ENCODE measurements at regions not wholly inside any gene's neighbourhood (a gene's known extent, or its start where the extent isn't known, plus 50 kb on each side); places are given as distances from the start of the nearest gene placed in this dataset.
A peak's percentile ranks its signal among the peaks of the same experiment; 100 is the strongest.

DNA sequence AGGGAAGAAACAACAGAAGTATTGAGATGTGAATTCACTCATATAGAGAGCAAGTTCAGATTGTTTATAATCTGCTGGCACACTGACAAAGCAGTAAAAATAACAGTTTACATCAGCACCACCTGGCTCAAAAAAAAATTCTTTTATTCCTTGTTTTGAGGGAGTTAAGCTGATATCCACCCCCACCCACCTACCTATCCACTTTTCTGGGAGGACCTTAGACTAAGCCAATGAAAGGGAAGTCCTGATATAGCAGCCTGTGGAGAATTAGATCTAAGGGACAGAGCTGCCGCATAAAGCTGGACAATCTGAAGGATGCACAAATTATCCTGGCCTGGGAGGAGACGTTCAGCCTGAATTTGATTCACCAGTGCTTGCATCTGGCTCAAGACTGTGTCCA, 264.5 kb downstream of the RCHY1 start:
- TF ChIP-seq, protein P1, sequence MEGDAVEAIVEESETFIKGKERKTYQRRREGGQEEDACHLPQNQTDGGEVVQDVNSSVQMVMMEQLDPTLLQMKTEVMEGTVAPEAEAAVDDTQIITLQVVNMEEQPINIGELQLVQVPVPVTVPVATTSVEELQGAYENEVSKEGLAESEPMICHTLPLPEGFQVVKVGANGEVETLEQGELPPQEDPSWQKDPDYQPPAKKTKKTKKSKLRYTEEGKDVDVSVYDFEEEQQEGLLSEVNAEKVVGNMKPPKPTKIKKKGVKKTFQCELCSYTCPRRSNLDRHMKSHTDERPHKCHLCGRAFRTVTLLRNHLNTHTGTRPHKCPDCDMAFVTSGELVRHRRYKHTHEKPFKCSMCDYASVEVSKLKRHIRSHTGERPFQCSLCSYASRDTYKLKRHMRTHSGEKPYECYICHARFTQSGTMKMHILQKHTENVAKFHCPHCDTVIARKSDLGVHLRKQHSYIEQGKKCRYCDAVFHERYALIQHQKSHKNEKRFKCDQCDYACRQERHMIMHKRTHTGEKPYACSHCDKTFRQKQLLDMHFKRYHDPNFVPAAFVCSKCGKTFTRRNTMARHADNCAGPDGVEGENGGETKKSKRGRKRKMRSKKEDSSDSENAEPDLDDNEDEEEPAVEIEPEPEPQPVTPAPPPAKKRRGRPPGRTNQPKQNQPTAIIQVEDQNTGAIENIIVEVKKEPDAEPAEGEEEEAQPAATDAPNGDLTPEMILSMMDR (conservative IDR thresholded peaks at IDR 0.05): no peak
- peak overlapping the region; percentile 69 for H3K27ac ChIP-seq

DNA sequence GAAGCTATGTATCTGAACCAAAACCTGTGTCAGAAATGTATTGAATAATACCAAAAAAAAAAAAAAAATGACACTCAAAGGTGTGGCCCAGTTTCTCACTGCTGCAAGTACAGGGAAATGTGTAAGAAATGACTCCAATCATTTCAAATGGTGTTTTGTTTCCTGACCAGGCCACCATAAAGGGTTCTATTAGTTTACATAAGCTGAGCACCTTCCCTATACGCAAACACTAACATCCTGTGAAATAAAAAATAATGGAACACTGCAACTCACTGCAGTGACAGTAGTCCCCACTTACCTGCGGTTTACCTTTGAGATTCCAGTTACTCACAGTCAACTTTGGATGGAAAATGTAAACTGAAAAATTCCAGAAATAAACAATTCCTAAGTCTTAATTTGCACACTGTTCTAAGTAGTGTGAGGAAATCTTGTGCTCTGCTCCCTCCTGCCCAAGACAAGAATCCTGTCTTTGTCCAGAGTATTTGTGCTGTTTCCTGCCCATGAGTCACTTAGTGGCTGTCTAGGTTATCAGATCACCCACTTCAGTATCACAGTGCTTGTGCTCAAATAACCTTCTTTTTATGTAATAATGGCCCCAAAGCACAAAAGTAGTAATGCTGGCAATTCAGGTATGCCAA, 265.3 kb downstream of the RCHY1 start:
- TF ChIP-seq, protein P1 (conservative IDR thresholded peaks at IDR 0.05): no peak
- peak overlapping the region; percentile 69 for H3K27ac ChIP-seq

DNA sequence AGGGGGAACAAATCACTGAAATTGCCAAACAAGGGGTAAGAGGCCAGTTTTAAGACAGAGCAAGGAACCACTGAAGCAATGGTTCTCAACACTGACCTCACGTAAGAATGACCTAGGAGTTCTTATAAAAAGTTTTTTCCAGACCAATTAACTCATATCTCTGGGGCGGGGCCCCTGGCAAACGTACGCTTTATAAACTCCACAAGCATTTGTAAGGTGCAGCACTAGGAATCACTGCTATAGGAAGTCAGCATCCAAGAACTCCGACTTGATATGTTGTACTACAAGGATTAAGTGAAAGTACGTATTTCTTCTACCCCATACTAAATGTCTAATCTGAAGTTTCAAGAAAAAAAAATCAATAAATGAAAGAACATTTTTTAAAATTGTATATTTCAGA, 269.9 kb downstream of the RCHY1 start:
- H3K27ac ChIP-seq: peak overlapping the region; percentile 38; the same call in 1 of the 2 replicates
- TF ChIP-seq, protein P1 (conservative IDR thresholded peaks at IDR 0.05): no peak

DNA sequence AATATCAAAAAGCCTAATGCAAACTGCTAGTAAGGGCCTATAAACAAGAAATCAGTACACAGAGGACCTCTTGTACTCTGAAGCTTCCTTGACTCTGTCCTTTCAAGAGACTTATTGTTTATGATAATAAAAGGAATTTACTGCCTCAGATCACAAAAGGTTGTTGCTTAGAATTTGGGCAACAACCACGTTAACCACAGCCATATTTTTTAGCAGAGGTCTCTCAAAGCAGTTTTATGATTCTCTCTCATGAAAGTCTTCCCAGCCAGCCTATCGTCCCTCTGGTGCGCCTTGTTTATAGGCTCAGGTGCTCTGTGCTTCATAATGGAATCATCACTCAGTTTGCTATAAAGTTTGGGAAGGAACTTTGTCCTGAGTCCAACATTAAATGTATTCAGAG, 270.6 kb downstream of the RCHY1 start:
- TF ChIP-seq, protein P1 (conservative IDR thresholded peaks at IDR 0.05): no peak
- H3K27ac ChIP-seq: peak overlapping the region; percentile 38

DNA sequence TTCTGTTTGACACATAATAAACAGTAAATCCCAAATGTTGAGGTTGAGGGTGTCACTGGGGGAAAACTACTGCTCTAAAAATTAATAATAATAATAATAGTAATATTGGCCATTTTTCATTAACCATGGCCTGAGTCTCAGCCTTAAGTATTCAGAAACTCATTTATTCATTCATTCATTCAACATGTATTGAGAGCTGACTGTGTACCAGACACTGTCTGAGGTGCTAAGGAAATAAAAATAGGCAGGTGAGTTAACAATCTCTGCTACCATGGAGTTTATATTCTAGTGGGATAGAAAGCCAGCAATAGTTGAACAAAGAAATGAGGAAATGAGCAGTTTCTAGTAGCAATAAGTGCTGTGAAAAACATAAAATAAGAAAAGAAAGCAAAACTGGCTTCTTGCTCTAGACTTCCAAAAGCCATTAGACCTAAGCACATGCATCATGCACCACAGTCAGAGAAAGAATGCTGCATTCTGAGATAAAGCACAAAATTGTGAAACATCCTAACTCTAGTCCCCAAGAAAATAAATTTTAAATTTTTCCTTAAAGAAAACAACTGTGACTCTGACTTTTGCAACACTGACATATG, 278.7 kb downstream of the RCHY1 start:
- no peak overlapping the region for H3K27ac ChIP-seq
- TF ChIP-seq, protein P1 (conservative IDR thresholded peaks at IDR 0.05): no peak

DNA sequence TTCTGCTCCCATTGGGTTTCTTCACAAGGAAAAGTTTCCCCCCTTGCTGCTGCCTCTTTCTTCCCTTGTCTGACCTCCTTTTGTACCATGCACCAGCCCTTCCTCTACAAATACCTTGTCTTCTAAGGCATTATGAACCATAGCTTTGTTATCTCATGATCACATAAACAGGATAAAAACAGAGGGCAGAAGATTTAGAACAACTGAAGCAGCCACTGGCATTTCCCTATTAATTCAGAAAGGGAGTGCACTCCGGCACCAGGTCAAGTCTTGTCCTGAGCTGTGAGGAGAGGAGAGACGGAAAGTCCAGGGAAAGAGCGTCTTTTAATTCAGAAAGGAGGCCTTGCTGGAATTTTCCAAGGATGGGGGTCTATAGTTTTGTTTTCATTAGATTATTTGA, 281.7 kb downstream of the RCHY1 start:
- no peak overlapping the region for H3K27ac ChIP-seq
- TF ChIP-seq, protein P1 (conservative IDR thresholded peaks at IDR 0.05): no peak

DNA sequence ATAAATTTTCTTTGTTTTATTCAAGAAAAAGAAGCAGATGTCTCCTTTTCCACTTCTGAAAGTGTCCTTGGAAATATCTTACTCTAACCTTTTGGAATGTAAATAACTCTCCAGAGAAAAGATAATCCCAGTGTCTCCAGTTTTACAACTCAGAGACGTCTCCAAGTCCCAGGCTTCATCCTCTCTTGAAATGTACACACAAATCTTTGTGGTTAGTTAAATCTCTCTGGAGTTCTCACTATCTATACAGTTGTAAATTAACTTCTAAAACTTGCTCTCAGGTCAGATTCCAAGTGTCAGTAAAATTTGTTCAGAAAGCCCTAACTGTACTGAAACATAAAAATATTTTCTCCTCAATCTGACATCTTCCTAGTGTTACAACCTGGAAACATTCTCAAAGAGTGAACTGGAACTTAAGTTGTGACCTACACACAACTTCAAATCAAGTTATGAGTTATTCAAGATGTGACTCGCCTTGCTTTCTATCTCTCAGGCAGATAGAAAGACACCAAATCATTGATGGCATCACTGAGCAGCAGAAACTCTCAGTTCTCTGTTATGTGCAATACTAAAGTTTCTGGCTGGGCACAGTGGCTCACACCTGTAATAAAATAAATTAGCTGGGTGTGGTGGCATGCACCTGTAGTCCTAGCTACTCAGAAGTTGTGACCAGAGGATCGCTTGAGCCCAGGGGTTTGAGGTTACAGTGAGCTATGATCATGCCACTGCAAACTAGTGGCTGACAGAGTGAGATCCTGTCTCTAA, 284.2 kb downstream of the RCHY1 start:
- TF ChIP-seq, protein P1 (conservative IDR thresholded peaks at IDR 0.05): no peak
- no peak overlapping the region for H3K27ac ChIP-seq

All from VCaP (cell line).